Sigmoid colon (tissue), 6 donors: ENCODE measurements at regions not wholly inside any gene's neighbourhood (a gene's known extent, or its start where the extent isn't known, plus 50 kb on each side); places are given as distances from the start of the nearest gene placed in this dataset.

Experiments used
- DNase-seq: peaks from one replicate; pipeline ENCODE4 v3.0.0-alpha.2; 2019
- H3K27ac ChIP-seq, 4 donors: fragments of 200-600 bp; sonication (generic); one replicate each; pipeline ENCODE4 v1.5.1; 2016 to 2019; ENCODE audit warnings: mild to moderate bottlenecking in 1 of 4
- H3K27me3 ChIP-seq, 3 donors: fragments of 200-600 bp; sonication (generic); one replicate each; pipeline ENCODE4 v1.5.1; 2019; ENCODE audit warnings: mild to moderate bottlenecking in 1 of 3
- H3K36me3 ChIP-seq, 4 donors: fragments of 200-600 bp; sonication (generic); one replicate each; pipeline ENCODE4 v1.5.1; 2016 to 2019
- H3K4me1 ChIP-seq, 4 donors: fragments of 200-600 bp; sonication (generic); one replicate each; pipeline ENCODE4 v1.5.1; 2017 to 2019
- H3K4me3 ChIP-seq, 4 donors: fragments of 200-600 bp; sonication (generic); one replicate each; pipeline ENCODE4 v1.5.1; 2017 to 2019; ENCODE audit warnings: mild to moderate bottlenecking in 2 of 4, moderate library complexity in 1 of 4
- H3K9me3 ChIP-seq, 4 donors: fragments of 200-600 bp in 3 of 4; sonication (generic) in 3 of 4; one replicate each; pipeline versions ENCODE4 v1.5.1 to v1.6.1; 2013 to 2019
- CTCF ChIP-seq, 4 experiments: fragments of 450-650 bp in 3 of 4; fragments of 200-600 bp in 1 of 4; IDR thresholded peaks; one replicate each; pipeline ENCODE4 v1.5.1; 2016 to 2019; ENCODE audit warnings: antibody characterized with exemption in 4 of 4, mild to moderate bottlenecking in 3 of 4, moderate library complexity in 2 of 4
- EP300 ChIP-seq, 4 donors: sonication (generic); formaldehyde crosslinking; IDR thresholded peaks; one replicate each; pipeline ENCODE4 v1.6.1; 2017; ENCODE audit warnings: antibody characterized with exemption in 4 of 4
- POLR2A ChIP-seq, 2 donors: fragments of 450-650 bp; IDR thresholded peaks; one replicate each; pipeline ENCODE4 v1.6.1; 2016; ENCODE audit warnings: antibody characterized with exemption in 2 of 2, mild to moderate bottlenecking in 2 of 2, moderate library complexity in 2 of 2
- POLR2AphosphoS5 ChIP-seq, 4 donors: sonication (generic); formaldehyde crosslinking; IDR thresholded peaks; one replicate each; pipeline ENCODE4 v1.6.1; 2017; ENCODE audit warnings: antibody characterized with exemption in 4 of 4
- WGBS, 2 donors: extraction: QIAGEN DNeasy Blood & Tissue Kit; methylation state at CpG; one replicate each; pipeline ENCODE4 v1.1.7; 2013; 5-methylcytosine and 5-hydroxymethylcytosine counted together
- intact Hi-C: fragments of 100-400 bp; cut with DNase I; formaldehyde crosslinking; loops from one replicate; pipeline ENCODE4 v1.15.1; 2023
- donor health status: healthy with polysubstance abuse.
- donor health status: healthy.

GRCh38 chr5:166358127-166358830 is 1933.2 kb upstream of the WWC1 start:
- Histone ChIP-seq H3K27me3 (no peaks in the 10 kb centered on the region), H3K9me3 (peaks cover 0 to 4% (median 0%) of the 10 kb centered on the region in 4 donors), H3K27ac (no peak overlapping the region), H3K4me3 (no peak overlapping the region), H3K4me1 (no peaks in the 10 kb centered on the region), H3K36me3 (no peaks in the 10 kb centered on the region)
- intact Hi-C loops: no loop called here
- 76 to 81% methylated on average over 4 of the region's 4 CpGs for WGBS, 2 donors
- DNase-seq: no peak
- TF ChIP-seq POLR2A (IDR thresholded peaks at IDR 0.05) (no peak), POLR2AphosphoS5 (IDR thresholded peaks at IDR 0.05) (no peak), CTCF (IDR thresholded peaks at IDR 0.05) (no peak), EP300 (IDR thresholded peaks at IDR 0.05) (no peak)

- intact Hi-C loops: no loop called here
- H3K27ac ChIP-seq: no peak overlapping the region
- WGBS, 2 donors: 53 to 69% methylated on average over 6 of the region's 6 CpGs
- no peaks in the 10 kb centered on the region for H3K9me3 ChIP-seq
- H3K4me3 ChIP-seq: no peak overlapping the region
- no peaks in the 10 kb centered on the region for H3K4me1 ChIP-seq
- DNase-seq: no peak
- no peaks in the 10 kb centered on the region for H3K27me3 ChIP-seq
- H3K36me3 ChIP-seq: no peaks in the 10 kb centered on the region
- TF ChIP-seq CTCF (IDR thresholded peaks at IDR 0.05): no peak
- no peak for TF ChIP-seq EP300 (IDR thresholded peaks at IDR 0.05)
- no peak for TF ChIP-seq POLR2A (IDR thresholded peaks at IDR 0.05)
- no peak for TF ChIP-seq POLR2AphosphoS5 (IDR thresholded peaks at IDR 0.05)
Measured at GRCh38 chr5:166363087-166363760, 1928.2 kb upstream of the WWC1 start.

GRCh38 chr5:166365164-166365563 is 1926.3 kb upstream of the WWC1 start:
- WGBS, 2 donors: 52 to 66% methylated on average over 4 of the region's 4 CpGs
- TF ChIP-seq CTCF (IDR thresholded peaks at IDR 0.05) (no peak), EP300 (IDR thresholded peaks at IDR 0.05) (no peak), POLR2AphosphoS5 (IDR thresholded peaks at IDR 0.05) (no peak), POLR2A (IDR thresholded peaks at IDR 0.05) (no peak)
- Histone ChIP-seq H3K9me3 (no peaks in the 10 kb centered on the region), H3K4me3 (no peak overlapping the region), H3K27ac (no peak overlapping the region), H3K27me3 (no peaks in the 10 kb centered on the region), H3K4me1 (no peaks in the 10 kb centered on the region), H3K36me3 (no peaks in the 10 kb centered on the region)
- DNase-seq: no peak
- intact Hi-C loops: no loop called here

GRCh38 chr5:166367391-166367790 is 1924.1 kb upstream of the WWC1 start:
- TF ChIP-seq POLR2AphosphoS5 (IDR thresholded peaks at IDR 0.05) (no peak), POLR2A (IDR thresholded peaks at IDR 0.05) (no peak), EP300 (IDR thresholded peaks at IDR 0.05) (no peak), CTCF (IDR thresholded peaks at IDR 0.05) (no peak)
- intact Hi-C loops: no loop called here
- no peak for DNase-seq
- no peaks in the 10 kb centered on the region for H3K27me3 ChIP-seq
- no peak overlapping the region for H3K4me3 ChIP-seq
- H3K27ac ChIP-seq: no peak overlapping the region
- H3K9me3 ChIP-seq: no peaks in the 10 kb centered on the region
- no peaks in the 10 kb centered on the region for H3K36me3 ChIP-seq
- 75 to 80% methylated on average over 1 of the region's 1 CpG for WGBS, 2 donors
- H3K4me1 ChIP-seq: no peaks in the 10 kb centered on the region
